ENCODE measurements at regions not wholly inside any gene's neighbourhood (a gene's known extent, or its start where the extent isn't known, plus 50 kb on each side); places are given as distances from the start of the nearest gene placed in this dataset.

GRCh38 chr11:119830400-119830799 lies 101.4 kb upstream of the NECTIN1 start:
- DNase-seq (no peak), ATAC-seq (no peak)
- peaks cover 26 to 80% (median 47%) of the 10 kb centered on the region in 5 donors for H3K27me3 Mint-ChIP-seq
- no peaks in the 10 kb centered on the region for H3K4me1 Mint-ChIP-seq
- H3K27ac Mint-ChIP-seq, result no peak overlapping the region
- H3K36me3 Mint-ChIP-seq, result peaks cover 0 to 5% (median 0%) of the 10 kb centered on the region in 3 donors
- no peak overlapping the region for H3K4me3 Mint-ChIP-seq
- POLR2A ChIA-PET, result no interaction called here
- H3K9me3 Mint-ChIP-seq, result peaks cover 5 to 18% (median 8%) of the 10 kb centered on the region in 9 donors

GRCh38 chr11:119829402-119829801 lies 100.4 kb upstream of the NECTIN1 start:
- POLR2A ChIA-PET, result no interaction called here
- Mint-ChIP-seq H3K27ac (peak overlapping the region in 1 of 10 donors; percentile 42), H3K4me1 (no peaks in the 10 kb centered on the region), H3K36me3 (peaks cover 0 to 5% (median 0%) of the 10 kb centered on the region in 3 donors), H3K4me3 (no peak overlapping the region), H3K9me3 (peaks cover 5 to 18% (median 9%) of the 10 kb centered on the region in 9 donors), H3K27me3 (peaks cover 26 to 73% (median 46%) of the 10 kb centered on the region in 5 donors)
- DNase-seq, result no peak
- ATAC-seq, result no peak

DNA sequence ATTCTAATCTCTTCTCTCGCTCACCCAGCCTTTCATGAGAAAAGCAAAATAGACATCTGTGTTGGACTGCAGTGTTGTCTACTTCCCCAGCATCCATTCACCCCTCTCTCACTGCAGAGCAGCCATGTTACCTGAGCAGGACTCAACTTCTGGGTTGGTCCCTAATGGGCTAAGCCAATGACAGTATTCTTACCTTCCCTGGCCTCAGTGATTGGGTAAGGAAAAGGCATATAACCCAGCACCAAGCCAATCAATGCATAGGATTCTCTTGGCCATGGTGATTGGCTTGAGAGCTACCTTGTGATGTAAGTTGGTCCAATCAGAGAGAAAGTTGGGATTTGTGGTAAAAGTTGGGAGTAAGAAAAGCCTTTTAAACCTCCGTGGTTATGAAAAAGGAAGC lies 99.8 kb upstream of the NECTIN1 start:
- Mint-ChIP-seq H3K9me3 (peaks cover 5 to 18% (median 9%) of the 10 kb centered on the region in 9 donors), H3K27me3 (peaks cover 25 to 67% (median 47%) of the 10 kb centered on the region in 5 donors), H3K4me1 (no peaks in the 10 kb centered on the region), H3K36me3 (peaks cover 0 to 5% (median 0%) of the 10 kb centered on the region in 3 donors), H3K4me3 (no peak overlapping the region), H3K27ac (no peak overlapping the region)
- no peak for DNase-seq
- POLR2A ChIA-PET, result no interaction called here
- ATAC-seq, result no peak

DNA sequence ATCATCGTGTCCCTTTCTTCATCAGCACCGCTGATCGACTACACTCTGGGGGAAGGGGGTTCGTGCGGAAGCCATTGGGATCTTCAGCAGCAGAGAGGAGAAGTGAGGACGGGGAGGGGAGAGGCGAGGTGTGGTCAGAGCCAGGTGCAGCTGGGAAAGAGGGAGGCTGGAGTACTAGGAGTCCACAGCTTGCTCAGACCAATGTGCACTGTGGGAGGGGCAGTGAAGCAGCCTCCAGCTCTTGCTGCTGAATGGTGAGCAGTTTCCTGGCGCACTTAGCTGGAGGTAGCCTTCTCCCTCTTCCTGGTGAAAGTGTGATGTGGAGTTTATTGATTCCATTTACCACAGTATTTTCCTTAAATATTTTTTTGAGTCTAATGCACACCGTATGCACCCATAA lies 99.0 kb upstream of the NECTIN1 start:
- ATAC-seq (no peak), DNase-seq (no peak)
- peaks cover 5 to 18% (median 9%) of the 10 kb centered on the region in 9 donors for H3K9me3 Mint-ChIP-seq
- H3K27ac Mint-ChIP-seq, result no peak overlapping the region
- no peak overlapping the region for H3K4me3 Mint-ChIP-seq
- no peaks in the 10 kb centered on the region for H3K4me1 Mint-ChIP-seq
- POLR2A ChIA-PET, result no interaction called here
- H3K36me3 Mint-ChIP-seq, result peaks cover 0 to 5% (median 0%) of the 10 kb centered on the region in 3 donors
- H3K27me3 Mint-ChIP-seq, result peaks cover 24 to 64% (median 50%) of the 10 kb centered on the region in 5 donors

GRCh38 chr11:119827113-119827512 lies 98.1 kb upstream of the NECTIN1 start:
- ATAC-seq, result no peak
- Mint-ChIP-seq H3K27me3 (peaks cover 25 to 64% (median 47%) of the 10 kb centered on the region in 5 donors), H3K4me3 (no peak overlapping the region), H3K4me1 (no peaks in the 10 kb centered on the region), H3K9me3 (peaks cover 5 to 18% (median 10%) of the 10 kb centered on the region in 9 donors), H3K36me3 (peaks cover 0 to 5% (median 0%) of the 10 kb centered on the region in 3 donors), H3K27ac (no peak overlapping the region)
- POLR2A ChIA-PET, result no interaction called here
- no peak for DNase-seq

DNA sequence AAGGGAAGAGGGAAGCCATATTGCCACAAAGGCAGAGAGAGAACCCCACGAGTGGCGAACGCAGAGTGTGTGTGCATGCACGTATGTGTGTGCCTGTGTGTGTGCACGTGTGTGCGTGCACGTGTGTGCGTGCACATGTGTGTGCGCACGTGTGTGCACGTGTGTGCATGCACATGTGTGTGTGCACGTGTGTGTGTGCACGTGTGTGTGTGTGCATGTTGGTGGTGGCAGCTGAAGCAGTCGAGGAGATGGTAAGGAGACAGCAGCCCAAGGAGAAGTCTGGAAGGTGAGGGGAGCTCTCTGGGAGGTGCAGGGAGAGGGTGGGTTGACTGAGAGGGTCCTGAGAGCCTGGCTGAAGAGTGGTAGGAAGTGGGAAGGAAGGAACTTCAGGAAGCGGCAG lies 94.1 kb upstream of the NECTIN1 start:
- H3K27ac Mint-ChIP-seq, result peak overlapping the region in 1 of 10 donors; percentile 39
- H3K9me3 Mint-ChIP-seq, result peaks cover 5 to 18% (median 8%) of the 10 kb centered on the region in 9 donors
- no peak overlapping the region for H3K4me3 Mint-ChIP-seq
- H3K27me3 Mint-ChIP-seq, result peaks cover 14 to 54% (median 40%) of the 10 kb centered on the region in 5 donors
- POLR2A ChIA-PET, result no interaction called here
- DNase-seq (no peak), ATAC-seq (no peak)
- H3K4me1 Mint-ChIP-seq, result peaks cover 0 to 2% (median 0%) of the 10 kb centered on the region in 4 donors
- peaks cover 0 to 5% (median 0%) of the 10 kb centered on the region in 3 donors for H3K36me3 Mint-ChIP-seq

- POLR2A ChIA-PET, result no interaction called here
- H3K27me3 Mint-ChIP-seq, result peaks cover 9 to 43% (median 19%) of the 10 kb centered on the region in 5 donors
- H3K9me3 Mint-ChIP-seq, result no peaks in the 10 kb centered on the region
- H3K4me3 Mint-ChIP-seq, result no peak overlapping the region
- ATAC-seq (no peak), DNase-seq (no peak)
- no peaks in the 10 kb centered on the region for H3K36me3 Mint-ChIP-seq
- peaks cover 0 to 2% (median 0%) of the 10 kb centered on the region in 4 donors for H3K4me1 Mint-ChIP-seq
- H3K27ac Mint-ChIP-seq, result no peak overlapping the region
These were observed 87.7 kb upstream of the NECTIN1 start for GRCh38 chr11:119816660-119817059.

DNA sequence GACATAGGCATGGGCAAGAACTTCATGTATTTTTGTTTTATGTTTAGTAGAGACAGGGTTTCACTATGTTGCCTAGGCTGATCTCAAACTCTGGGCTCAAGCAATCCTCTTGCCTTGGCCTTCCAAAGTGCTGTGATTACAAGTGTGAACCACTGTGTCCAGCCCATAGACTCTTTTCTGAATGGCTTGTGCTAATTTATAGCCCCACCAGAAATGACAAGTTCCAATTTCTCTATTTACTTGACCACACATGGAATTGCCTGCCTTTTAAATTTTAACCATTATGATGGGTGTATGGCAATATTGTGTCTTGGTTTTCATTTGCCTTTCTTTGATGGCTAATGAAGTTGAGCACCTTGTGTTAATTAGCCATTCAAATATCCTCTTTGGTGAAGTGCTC lies 85.8 kb upstream of the NECTIN1 start:
- peaks cover 7 to 36% (median 8%) of the 10 kb centered on the region in 5 donors for H3K27me3 Mint-ChIP-seq
- H3K4me3 Mint-ChIP-seq, result no peak overlapping the region
- POLR2A ChIA-PET, result no interaction called here

DNA sequence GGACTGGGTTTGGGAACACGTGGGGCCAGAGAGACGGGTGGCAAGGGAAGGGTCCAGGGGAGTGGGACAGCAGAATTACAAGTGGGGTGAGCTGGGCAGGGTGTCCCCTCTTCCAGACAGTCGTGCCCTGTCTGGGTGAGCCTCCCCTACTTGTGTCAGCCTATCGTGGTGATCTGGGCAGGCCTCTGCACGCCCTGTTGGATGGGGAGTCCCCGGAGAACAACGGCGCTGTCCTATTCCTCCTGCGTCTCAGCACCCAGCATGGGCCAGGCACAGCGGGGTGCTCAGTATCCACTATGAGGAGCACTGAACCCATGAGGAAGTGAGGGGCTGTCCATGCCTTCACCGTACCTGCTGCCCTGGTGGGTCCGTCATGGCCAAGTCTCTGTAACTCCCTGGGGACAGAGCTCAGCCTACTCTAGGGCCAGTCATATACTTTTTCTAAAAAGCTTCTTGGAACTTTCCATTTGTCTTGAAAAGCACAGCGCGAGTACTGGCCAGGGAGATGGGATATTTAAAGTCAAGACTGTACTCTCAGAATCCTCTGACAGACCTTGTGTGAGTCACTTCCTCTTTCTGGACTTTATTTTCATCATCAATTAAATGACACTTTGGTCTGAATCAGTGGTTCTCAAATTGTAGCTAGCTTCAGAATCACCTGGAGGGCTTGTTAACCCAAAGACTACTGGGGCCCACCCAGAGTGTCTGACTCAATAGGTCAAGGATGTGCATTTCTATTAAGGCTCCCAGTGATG lies 81.7 kb upstream of the NECTIN1 start:
- H3K27me3 Mint-ChIP-seq, result peaks cover 0 to 26% (median 5%) of the 10 kb centered on the region in 5 donors
- ATAC-seq, result no peak
- POLR2A ChIA-PET, result no interaction called here
- no peaks in the 10 kb centered on the region for H3K4me1 Mint-ChIP-seq
- DNase-seq, result peak in 1 of 10 donors; percentile 13
- no peaks in the 10 kb centered on the region for H3K9me3 Mint-ChIP-seq
- H3K27ac Mint-ChIP-seq, result no peak overlapping the region
- no peak overlapping the region for H3K4me3 Mint-ChIP-seq
- H3K36me3 Mint-ChIP-seq, result no peaks in the 10 kb centered on the region

More for the DNA sequence above, 85.8 kb upstream of the NECTIN1 start:
- Mint-ChIP-seq H3K9me3 (no peaks in the 10 kb centered on the region), H3K4me1 (peaks cover 0 to 2% (median 0%) of the 10 kb centered on the region in 4 donors), H3K27ac (no peak overlapping the region), H3K36me3 (no peaks in the 10 kb centered on the region)
- ATAC-seq, result no peak
- no peak for DNase-seq

DNA sequence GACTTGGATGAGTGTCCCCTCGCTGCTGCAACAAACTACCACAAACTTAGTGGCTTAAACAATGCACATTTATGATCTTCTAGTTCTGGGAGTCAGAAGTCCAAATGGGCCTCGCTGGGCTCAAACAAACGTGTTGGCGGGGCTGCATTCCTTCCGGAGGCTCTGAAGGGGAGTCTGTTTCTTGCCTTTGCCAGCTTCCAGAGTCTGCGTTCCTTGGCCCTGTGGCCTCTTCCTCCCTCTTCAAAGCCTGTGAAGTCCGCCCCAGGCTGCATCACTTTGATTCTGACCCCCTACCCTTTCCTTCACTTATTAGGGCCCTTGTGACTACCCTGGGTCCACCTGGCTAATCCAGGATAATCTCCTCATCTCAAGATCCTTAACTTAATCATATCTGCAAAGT lies 80.3 kb upstream of the NECTIN1 start:
- ATAC-seq, result no peak
- DNase-seq, result peak in 1 of 10 donors; percentile 6
- POLR2A ChIA-PET, result no interaction called here
- Mint-ChIP-seq H3K27ac (no peak overlapping the region), H3K4me3 (no peak overlapping the region), H3K36me3 (no peaks in the 10 kb centered on the region), H3K4me1 (peaks cover 0 to 2% (median 0%) of the 10 kb centered on the region in 4 donors), H3K27me3 (peaks cover 0 to 29% (median 5%) of the 10 kb centered on the region in 5 donors), H3K9me3 (no peaks in the 10 kb centered on the region)

DNA sequence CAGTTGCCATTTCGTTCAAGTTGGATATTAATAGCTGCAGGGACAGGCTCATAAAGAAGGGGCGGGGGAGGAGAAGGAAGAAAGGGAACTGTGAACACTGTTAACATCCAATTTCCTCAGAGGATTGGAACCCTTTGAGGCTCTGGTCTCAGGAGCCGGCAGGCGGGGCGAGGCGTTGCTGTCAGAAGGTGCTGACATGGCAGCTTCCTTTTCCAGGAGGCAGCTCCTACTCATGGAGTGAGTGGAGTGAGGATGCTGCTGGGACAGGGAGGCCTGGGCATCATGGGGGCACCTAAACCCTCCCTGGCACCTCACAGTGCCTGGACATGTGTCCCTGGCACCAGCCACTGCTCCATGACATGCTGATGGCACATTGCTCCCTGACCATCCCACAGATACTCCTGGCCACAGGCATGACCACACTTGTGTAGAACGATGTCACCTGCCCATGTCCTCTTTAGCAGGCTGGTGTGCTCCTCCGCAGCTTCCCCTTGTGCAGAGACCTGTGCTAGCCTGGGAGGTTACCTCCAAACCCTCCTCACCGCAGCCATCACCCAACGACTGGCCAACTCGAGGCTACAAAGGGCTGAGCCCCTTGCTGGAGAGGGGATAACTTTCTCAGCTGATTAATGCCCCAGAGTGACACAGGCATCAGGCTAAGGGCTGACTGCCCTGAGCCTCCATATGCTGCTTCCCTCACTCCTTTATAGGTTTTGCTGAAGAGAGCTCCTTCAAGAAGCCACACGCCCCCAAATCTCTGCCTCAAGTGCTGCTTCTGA lies 79.6 kb upstream of the NECTIN1 start:
- H3K27me3 Mint-ChIP-seq, result peaks cover 0 to 34% (median 5%) of the 10 kb centered on the region in 5 donors
- no peaks in the 10 kb centered on the region for H3K9me3 Mint-ChIP-seq
- ATAC-seq (no peak), DNase-seq (peak in 1 of 10 donors; percentile 53)
- peaks cover 0 to 2% (median 0%) of the 10 kb centered on the region in 4 donors for H3K4me1 Mint-ChIP-seq
- no peak overlapping the region for H3K4me3 Mint-ChIP-seq
- no peak overlapping the region for H3K27ac Mint-ChIP-seq
- POLR2A ChIA-PET, result no interaction called here
- no peaks in the 10 kb centered on the region for H3K36me3 Mint-ChIP-seq

GRCh38 chr11:119807841-119808240 lies 78.8 kb upstream of the NECTIN1 start:
- Mint-ChIP-seq H3K9me3 (no peaks in the 10 kb centered on the region), H3K27me3 (peaks cover 0 to 34% (median 5%) of the 10 kb centered on the region in 5 donors), H3K4me3 (no peak overlapping the region), H3K27ac (no peak overlapping the region), H3K36me3 (no peaks in the 10 kb centered on the region), H3K4me1 (peaks cover 0 to 2% (median 0%) of the 10 kb centered on the region in 4 donors)
- POLR2A ChIA-PET, result no interaction called here
- no peak for ATAC-seq
- no peak for DNase-seq

GRCh38 chr11:119807402-119807801 lies 78.4 kb upstream of the NECTIN1 start:
- no peaks in the 10 kb centered on the region for H3K36me3 Mint-ChIP-seq
- no peak overlapping the region for H3K4me3 Mint-ChIP-seq
- peaks cover 0 to 34% (median 5%) of the 10 kb centered on the region in 5 donors for H3K27me3 Mint-ChIP-seq
- H3K9me3 Mint-ChIP-seq, result no peaks in the 10 kb centered on the region
- DNase-seq (peak in 1 of 10 donors; percentile 26), ATAC-seq (no peak)
- no peak overlapping the region for H3K27ac Mint-ChIP-seq
- POLR2A ChIA-PET, result no interaction called here
- peaks cover 0 to 2% (median 0%) of the 10 kb centered on the region in 4 donors for H3K4me1 Mint-ChIP-seq

All from naive thymus-derived CD8-positive, alpha-beta T cell (primary cell).